Fibroblast of villous mesenchyme (primary cell): ENCODE measurements at regions not wholly inside any gene's neighbourhood (a gene's known extent, or its start where the extent isn't known, plus 50 kb on each side); places are given as distances from the start of the nearest gene placed in this dataset.
"Not testable (repeated sequence)": the region's sequence is repeated elsewhere in the genome, so short reads cannot be mapped to it uniquely, and the experiment has no call there.

Experiments
- DNase-seq: peaks from one replicate; pipeline ENCODE4 v3.0.0-alpha.2; 2010; ENCODE audit warnings: low read depth
- H3K4me3 ChIP-seq: 2 replicates; pipeline ENCODE4 v1.5.1; 2011; ENCODE audit warnings: low read depth, mild to moderate bottlenecking, low read length
- TF ChIP-seq, protein P1 (sequence below): IDR thresholded peaks from 2 replicates; pipeline ENCODE4 v1.5.1; 2012; ENCODE audit warnings: low read depth, mild to moderate bottlenecking, low read length; ENCODE audit not compliant: insufficient read depth

- TF ChIP-seq, protein P1, sequence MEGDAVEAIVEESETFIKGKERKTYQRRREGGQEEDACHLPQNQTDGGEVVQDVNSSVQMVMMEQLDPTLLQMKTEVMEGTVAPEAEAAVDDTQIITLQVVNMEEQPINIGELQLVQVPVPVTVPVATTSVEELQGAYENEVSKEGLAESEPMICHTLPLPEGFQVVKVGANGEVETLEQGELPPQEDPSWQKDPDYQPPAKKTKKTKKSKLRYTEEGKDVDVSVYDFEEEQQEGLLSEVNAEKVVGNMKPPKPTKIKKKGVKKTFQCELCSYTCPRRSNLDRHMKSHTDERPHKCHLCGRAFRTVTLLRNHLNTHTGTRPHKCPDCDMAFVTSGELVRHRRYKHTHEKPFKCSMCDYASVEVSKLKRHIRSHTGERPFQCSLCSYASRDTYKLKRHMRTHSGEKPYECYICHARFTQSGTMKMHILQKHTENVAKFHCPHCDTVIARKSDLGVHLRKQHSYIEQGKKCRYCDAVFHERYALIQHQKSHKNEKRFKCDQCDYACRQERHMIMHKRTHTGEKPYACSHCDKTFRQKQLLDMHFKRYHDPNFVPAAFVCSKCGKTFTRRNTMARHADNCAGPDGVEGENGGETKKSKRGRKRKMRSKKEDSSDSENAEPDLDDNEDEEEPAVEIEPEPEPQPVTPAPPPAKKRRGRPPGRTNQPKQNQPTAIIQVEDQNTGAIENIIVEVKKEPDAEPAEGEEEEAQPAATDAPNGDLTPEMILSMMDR, result no peak
- no peak overlapping the region for H3K4me3 ChIP-seq
- DNase-seq, result no peak
Observed at GRCh38 chr12:131222329-131223139, 268.8 kb downstream of the ADGRD1 start.

DNA sequence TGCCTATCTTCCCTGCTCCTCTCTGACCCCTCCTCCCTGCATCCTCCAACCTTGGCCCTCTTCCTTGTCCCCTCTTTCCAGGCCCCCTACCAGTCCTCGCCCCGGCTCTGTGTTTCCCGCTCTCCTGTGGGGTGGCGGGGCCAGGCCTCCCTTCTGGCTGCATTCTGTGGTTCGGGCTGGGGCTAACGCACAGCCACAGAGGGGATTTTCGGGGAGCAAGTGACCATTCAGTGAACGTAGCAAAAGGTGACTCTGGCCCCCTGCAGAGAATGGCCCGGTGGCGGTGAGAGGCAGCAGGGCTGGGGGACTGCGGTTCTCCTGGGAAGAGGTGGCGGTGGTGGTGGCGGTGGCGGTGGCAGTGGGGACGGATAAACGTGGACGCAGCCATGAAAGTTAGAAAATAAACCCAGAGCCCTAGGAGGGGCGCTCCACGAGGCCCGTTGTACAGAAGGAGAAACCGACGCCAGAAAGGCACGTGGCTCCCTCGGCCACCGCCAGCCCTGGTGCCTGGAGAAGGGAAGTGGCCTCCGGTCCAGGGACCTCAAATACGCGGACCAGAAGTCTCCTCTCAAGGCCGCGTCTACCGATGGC lies 269.6 kb downstream of the ADGRD1 start:
- TF ChIP-seq, protein P1, result no peak
- DNase-seq, result no peak
- H3K4me3 ChIP-seq, result no peak overlapping the region

DNA sequence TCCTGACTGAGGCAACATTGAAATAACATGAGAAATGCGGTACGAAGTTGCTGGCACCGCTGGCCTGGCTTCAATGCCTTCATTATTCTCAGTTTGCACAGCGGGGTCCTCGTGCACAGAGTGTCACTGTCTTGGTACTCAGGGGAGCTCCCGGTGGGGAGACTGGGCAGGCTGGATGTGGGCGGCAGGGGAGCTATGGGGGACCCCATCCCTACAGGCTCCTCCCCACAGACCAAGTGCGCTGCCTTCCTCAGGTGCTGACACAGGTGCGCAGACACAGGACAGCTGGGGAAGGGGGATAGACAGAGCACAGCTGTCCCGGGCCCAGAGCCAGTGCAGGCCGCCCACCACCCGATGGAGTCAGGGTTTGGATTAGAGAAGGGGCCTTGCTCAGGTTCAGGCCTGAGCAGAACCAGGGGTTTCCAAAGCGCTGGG lies 270.1 kb downstream of the ADGRD1 start:
- no peak for DNase-seq
- TF ChIP-seq, protein P1, result no peak
- no peak overlapping the region for H3K4me3 ChIP-seq

DNA sequence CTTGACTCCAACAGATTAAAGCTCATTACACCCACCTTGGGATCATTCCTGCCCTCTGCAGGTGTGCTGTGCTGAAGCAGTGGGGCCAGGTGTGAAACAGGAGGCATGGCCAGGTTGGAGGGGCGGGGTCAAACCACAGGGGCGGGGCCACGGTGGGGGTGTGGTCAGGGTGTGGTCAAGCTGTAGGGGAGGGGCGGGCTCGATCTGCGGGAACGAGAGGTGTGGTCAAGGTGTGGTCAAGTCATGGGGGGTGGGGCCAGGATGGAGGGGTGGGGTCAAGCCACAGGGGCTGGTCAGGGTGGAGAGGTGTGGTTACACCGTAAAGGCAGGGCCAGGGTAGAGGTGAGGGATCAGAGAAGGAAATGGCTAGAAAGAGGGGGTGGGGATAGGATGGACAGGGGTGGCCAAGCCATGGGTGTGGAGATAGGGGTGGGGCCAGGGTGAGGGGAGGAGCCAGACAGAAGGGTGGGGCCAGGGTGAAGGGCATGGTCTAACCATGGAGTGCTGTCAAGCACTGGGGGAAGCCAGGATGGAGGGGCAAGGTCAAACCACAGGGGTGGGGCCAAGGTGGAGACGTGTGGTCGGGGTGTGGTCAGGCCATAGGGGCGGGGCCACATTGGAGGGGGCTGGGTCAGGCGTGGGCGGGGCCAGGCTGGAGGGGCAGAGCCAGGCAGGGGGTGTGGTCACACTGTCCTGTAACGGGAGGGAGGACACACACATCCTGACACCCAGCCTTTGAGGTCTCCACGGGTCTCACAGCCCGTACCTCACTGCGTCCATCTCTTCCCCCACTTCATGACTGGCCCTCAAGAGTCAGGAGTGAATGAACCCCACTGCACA lies 270.7 kb downstream of the ADGRD1 start:
- not testable (repeated sequence) for H3K4me3 ChIP-seq, DNase-seq

DNA sequence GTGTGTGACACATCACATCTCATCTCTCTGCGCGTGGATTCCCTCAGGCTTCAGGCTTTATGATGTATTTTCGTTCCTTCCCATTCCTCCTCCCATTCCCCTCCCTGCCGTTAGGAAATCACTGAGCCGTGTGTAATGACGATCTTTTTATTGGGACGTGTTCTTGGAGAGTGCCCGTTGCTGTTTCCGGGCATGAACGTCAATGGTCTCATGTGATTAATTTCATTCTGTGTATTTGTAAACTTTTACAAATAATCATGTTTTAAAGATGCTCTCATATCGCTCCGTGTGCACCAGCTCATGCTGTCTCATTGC lies 271.3 kb downstream of the ADGRD1 start:
- not testable (repeated sequence) for DNase-seq, H3K4me3 ChIP-seq

DNA sequence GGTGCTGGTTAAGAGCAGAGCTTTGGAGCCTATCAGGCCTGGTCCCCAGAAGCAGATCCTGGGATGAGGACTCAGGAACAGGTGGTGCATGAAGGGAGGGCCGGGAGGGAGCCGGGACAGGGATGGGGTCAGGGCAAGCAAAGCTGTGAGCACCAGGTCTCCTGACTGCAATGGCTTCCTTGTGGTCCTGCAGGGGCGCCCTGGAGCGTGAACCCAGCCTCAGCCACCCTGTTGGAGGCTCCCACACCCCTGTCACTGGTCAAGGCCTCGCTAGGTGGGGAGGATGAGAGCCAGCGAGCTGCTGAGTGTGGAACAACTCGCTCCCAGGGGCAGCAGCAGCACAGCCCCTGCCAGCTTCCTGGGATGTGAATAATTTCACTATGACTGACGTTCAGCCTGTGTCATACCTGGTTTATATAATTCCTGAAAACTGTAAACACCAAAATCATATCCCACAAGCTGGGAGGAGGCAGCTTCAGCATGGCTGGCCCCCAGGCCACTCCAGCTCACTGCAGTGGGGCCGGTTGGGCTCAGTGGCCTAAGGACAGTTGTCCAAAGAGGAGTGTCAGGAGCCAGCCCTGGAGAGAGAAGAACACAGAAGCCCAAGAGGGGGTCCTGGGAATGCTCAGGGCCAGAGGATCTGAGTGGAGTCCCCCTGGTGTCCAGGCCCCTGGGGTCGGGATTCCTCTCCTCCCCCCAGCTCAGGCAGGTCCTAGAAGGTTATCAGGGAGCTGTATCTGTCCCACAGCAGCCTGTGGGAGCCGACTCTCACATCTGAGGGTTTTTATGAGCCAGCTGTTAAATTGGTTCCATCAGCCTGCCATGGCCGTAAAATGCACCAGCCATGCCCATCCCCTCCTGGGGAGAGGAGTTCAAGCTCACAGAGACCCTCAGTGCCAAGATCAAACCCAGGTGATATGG lies 272.9 kb downstream of the ADGRD1 start:
- TF ChIP-seq, protein P1, result no peak
- DNase-seq, result no peak

DNA sequence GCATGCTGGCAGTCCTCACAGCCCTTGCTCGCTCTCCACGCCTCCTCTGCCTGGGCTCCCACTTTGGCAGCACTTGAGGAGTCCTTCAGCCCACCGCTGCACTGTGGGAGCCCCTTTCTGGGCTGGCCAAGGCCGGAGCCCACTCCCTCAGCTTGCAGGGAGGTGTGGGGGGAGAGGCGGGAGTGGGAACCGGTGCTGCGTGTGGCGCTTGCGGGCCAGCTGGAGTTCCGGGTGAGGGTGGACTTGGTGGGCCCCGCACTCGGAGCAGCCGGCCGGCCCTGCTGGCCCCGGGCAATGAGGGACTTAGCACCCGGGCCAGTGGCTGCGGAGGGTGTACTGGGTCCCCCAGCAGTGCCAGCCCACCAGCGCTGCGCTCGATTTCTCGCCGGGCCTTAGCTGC lies 273.9 kb downstream of the ADGRD1 start:
- DNase-seq, H3K4me3 ChIP-seq: not testable (repeated sequence)

More for the DNA sequence above, 272.9 kb downstream of the ADGRD1 start:
- no peak overlapping the region for H3K4me3 ChIP-seq

DNA sequence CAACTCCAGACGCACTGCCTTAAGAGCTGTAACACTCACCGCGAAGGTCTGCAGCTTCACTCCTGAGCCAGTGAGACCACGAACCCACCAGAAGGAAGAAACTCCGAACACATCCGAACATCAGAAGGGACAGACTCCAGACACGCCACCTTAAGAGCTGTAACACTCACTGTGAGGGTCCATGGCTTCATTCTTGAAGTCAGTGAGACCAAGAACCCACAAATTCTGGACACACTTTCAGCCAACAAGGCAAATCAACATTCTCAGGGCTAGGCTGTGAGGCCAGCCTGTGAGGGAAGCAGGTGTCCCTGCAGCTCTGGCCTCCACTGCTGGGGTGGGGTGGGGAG lies 275.3 kb downstream of the ADGRD1 start:
- H3K4me3 ChIP-seq, DNase-seq: not testable (repeated sequence)
